Epithelial cell of esophagus (primary cell): ENCODE measurements at regions not wholly inside any gene's neighbourhood (a gene's known extent, or its start where the extent isn't known, plus 50 kb on each side); places are given as distances from the start of the nearest gene placed in this dataset.
A peak's percentile ranks its signal among the peaks of the same experiment; 100 is the strongest.
"Not testable (repeated sequence)": the region's sequence is repeated elsewhere in the genome, so short reads cannot be mapped to it uniquely, and the experiment has no call there.

Experiments
- DNase-seq: peaks from one replicate; pipeline ENCODE4 v3.0.0; 2010; ENCODE audit warnings: low read depth
- H3K4me3 ChIP-seq: 2 replicates; pipeline ENCODE4 v1.5.1; 2011; ENCODE audit warnings: mild to moderate bottlenecking, low read length, control low read depth
- CTCF ChIP-seq: IDR thresholded peaks from 2 replicates; pipeline ENCODE4 v1.5.1; 2011; ENCODE audit warnings: low read depth, mild to moderate bottlenecking, low read length, control low read depth, inconsistent platforms; ENCODE audit not compliant: insufficient read depth; ENCODE audit errors: missing control alignments

GRCh38 chr7:12839508-12840153, 152.2 kb downstream of the ARL4A start:
- H3K4me3 ChIP-seq: no peak overlapping the region
- no peak for TF ChIP-seq CTCF
- DNase-seq: peak; percentile 37

GRCh38 chr7:12844732-12845131, 157.3 kb downstream of the ARL4A start:
- H3K4me3 ChIP-seq, DNase-seq: not testable (repeated sequence)

GRCh38 chr7:12847001-12847400, 159.6 kb downstream of the ARL4A start:
- no peak for TF ChIP-seq CTCF
- no peak for DNase-seq
- H3K4me3 ChIP-seq: no peak overlapping the region

- no peak overlapping the region for H3K4me3 ChIP-seq
- no peak for TF ChIP-seq CTCF
Observed at GRCh38 chr7:12851142-12851541, 163.7 kb downstream of the ARL4A start.

GRCh38 chr7:12851841-12852240, 164.4 kb downstream of the ARL4A start:
- DNase-seq: no peak
- no peak for TF ChIP-seq CTCF
- no peak overlapping the region for H3K4me3 ChIP-seq

More at GRCh38 chr7:12851142-12851541, 163.7 kb downstream of the ARL4A start:
- DNase-seq: peak; percentile 92

- no peak for TF ChIP-seq CTCF
- H3K4me3 ChIP-seq: no peak overlapping the region
- DNase-seq: no peak
Observed at GRCh38 chr7:12855036-12855435, 167.6 kb downstream of the ARL4A start.

- TF ChIP-seq CTCF: no peak
Observed at GRCh38 chr7:12859761-12860160, 172.3 kb downstream of the ARL4A start.

More at GRCh38 chr7:12859761-12860160, 172.3 kb downstream of the ARL4A start:
- H3K4me3 ChIP-seq: no peak overlapping the region
- no peak for DNase-seq
